ENCODE measurements at regions not wholly inside any gene's neighbourhood (a gene's known extent, or its start where the extent isn't known, plus 50 kb on each side); places are given as distances from the start of the nearest gene placed in this dataset.
"Not testable (repeated sequence)": the region's sequence is repeated elsewhere in the genome, so short reads cannot be mapped to it uniquely, and the experiment has no call there.

GRCh38 chr17:53016085-53016484 is 806.6 kb upstream of the KIF2B start:
- no peak for DNase-seq

DNA sequence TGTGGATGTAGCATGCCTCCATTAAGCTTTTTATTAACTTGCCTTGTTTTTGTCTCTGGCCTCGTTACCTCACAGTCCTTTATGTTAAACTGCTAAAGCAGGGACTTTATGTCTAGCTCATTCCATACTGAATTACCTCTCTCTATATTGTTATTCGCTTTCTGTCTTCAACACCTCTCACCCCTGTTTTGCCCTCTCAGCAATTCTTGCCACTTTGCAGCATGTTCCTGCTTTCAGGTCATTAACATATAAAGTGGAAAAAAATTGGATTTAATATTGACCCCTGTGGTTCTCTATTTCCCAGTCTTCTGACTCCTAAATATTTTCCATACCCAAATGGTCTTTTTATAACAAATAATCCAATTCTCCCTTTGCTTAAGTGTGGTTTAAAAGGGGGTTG is 810.4 kb upstream of the KIF2B start:
- DNase-seq, result no peak

- DNase-seq, result no peak
Measured at GRCh38 chr17:53006006-53006405, 816.7 kb upstream of the KIF2B start.

- no peak for DNase-seq
Measured at GRCh38 chr17:53004902-53005301, 817.8 kb upstream of the KIF2B start.

- no peak for DNase-seq
Measured at GRCh38 chr17:52995881-52996280, 826.8 kb upstream of the KIF2B start.

GRCh38 chr17:52995147-52995546 is 827.6 kb upstream of the KIF2B start:
- DNase-seq, result no peak

- DNase-seq, result no peak
Measured at GRCh38 chr17:52986056-52986662, 827.6 kb upstream of the CA10 start.

- no peak for DNase-seq
Measured at GRCh38 chr17:52982331-52982730, 823.8 kb upstream of the CA10 start.

DNA sequence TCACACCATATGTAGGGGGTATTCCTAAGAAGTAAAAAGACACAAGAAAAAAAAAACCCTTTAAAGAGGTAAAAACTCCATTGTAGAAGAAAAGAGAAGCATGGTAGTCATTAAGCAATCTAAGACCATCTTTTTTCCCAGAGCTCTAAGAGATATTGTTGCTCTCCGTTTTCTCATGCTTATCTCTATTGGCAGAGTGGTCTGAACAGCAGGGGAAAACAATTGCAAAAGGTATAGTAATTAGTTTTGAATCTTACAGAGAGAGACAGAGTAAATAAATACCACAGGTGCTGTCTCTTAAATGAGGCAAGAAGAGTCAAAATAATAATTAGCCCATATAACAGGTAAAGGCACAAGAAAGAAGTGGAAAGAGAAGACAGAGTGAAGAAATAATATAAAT is 821.4 kb upstream of the CA10 start:
- DNase-seq, result no peak

DNA sequence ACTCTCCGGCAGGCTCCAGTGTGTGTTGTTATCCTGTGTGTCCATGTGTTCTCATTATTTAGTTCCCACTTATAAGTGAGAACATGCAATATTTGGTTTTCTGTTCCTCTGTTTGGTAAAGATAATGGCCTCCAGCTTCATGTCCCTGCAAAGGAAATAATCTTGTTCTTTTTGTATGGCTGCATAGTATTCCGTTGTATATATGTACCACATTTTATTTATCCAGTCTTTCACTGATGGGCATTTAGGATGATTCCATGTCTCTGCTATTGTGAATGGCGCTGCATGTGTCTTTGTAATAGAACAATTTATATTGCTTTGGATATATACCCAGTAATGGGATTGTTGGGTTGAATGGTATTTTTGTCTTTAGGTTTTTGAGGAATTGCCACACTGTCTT is 807.3 kb upstream of the CA10 start:
- no peak for DNase-seq

GRCh38 chr17:52961751-52962150 is 803.2 kb upstream of the CA10 start:
- DNase-seq, result not testable (repeated sequence)

DNA sequence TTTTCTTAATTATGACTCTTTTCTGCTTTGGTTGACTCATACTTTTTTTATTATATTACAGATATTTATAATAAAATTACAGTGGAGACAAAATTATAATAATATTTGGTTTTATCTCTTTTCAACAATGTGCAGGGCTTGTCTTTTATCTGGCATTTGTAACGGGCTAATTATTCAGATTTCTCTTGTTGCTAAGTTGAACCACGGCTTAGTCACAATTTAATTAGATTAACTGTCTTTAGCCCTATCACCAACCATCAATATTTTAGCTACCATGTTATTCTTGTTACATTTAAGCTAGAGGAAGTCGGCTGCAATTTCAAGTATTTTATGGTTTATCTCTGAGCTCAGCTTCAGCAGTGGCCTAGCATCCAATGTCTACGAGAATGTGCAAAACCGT is 798.9 kb upstream of the CA10 start:
- DNase-seq, result no peak

GRCh38 chr17:52947418-52947817 is 788.9 kb upstream of the CA10 start:
- no peak for DNase-seq

DNA sequence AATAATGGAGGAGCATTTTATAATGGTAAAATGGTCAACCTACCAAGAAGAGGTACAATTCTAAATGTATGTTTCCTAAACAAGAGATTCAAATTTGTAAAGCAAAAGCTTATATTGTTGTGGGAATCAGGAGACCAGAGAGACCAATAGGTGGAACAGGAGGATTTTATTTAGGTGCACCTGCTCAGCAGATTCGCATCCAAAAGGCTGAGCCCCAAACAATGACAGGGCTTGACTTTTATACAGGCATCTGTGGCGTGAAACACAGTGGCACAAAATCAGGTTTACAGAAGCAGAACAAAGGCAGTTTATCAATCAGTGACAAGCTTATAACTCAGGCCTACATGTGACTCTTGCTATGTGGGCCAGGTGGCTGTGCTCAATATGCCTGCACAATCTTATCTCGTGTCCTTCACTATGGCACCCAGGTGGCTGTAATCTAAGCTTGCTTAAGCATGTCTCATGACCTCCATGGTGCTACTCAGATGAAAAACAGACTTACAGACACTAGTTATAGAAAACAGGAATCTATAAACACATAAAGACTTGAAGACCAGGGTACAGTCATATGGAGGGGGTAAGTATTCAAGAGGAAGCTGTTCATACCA is 780.2 kb upstream of the CA10 start:
- no peak for DNase-seq

DNA sequence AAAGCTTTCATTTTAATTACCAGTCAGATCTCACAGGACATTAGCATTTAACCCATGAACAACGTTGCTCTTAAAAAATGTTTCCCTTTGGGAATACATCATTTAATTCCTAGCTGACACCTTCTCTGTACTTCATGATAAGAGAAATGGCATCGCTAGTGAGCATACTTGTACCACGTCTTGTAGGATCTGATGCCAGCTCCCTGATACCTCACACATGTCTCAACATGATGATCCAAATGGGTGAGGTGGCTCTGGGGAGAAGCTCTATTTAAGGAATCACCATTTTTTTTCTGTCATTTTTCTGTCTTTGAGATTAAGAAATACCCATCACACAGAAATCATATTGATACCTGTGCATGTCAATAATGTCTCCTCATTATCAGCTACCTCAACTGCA is 772.1 kb upstream of the CA10 start:
- DNase-seq, result no peak

GRCh38 chr17:52930145-52930544 is 771.6 kb upstream of the CA10 start:
- DNase-seq, result no peak

DNA sequence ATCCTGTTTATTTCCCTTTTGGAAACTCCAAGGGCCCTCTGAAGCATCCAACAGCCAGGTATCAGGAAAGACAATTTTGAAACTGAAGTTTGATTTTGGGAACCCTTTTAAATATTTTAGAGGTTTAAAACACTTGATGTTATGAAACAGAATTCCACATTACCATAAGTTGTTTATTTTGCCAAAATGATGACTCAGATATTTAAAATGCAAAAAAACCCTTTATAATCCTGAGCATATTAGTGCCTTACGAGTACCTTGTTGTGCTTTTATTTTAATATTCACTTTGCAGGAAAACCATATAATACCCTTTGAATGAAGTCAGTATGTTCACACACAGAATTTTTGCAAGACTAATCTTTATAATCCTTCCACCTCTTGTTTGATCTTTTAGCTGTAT is 765.1 kb upstream of the CA10 start:
- no peak for DNase-seq

DNA sequence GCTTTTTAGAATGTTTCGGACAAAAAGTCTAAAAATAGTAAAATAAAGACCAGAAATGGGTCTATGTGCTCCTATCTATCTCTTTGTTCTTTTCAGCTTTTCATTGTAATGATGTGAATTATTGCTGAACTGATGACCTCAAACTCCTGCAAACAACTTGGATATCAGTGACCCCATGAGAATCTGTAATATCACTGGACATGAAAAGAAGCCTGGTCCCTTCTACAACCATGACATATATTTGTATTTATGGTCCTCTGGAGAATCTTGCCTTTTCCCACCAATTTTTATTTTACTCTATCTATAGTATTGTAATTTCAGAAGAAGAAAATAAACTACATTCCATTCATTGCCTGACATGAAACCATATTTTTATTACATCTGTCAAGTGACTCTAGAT is 740.7 kb upstream of the CA10 start:
- no peak for DNase-seq

- no peak for DNase-seq
Measured at GRCh38 chr17:52895272-52895671, 736.8 kb upstream of the CA10 start.

GRCh38 chr17:52892334-52892733 is 733.8 kb upstream of the CA10 start:
- no peak for DNase-seq

GRCh38 chr17:52885882-52886281 is 727.4 kb upstream of the CA10 start:
- DNase-seq, result no peak

GRCh38 chr17:52883907-52884491 is 725.5 kb upstream of the CA10 start:
- not testable (repeated sequence) for DNase-seq

DNA sequence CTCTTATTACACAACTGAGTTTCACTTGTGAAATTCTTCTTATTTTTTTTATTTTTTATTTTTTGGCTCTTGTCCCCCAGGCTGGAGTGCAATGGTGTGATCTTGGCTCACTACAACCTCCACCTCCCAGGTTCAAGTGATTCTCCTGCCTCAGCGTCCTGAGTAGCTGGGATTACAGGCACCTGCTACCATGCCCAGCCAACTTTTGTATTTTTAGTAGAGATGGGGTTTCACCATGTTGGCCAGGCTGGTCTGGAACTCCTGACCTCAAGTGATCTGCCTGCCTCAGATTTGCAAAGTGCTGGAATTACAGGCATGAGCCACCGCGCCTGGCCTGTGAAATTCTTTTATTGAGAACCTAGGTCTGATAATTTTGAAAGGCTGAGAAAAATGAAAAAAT is 688.3 kb upstream of the CA10 start:
- DNase-seq, result not testable (repeated sequence)

DNA sequence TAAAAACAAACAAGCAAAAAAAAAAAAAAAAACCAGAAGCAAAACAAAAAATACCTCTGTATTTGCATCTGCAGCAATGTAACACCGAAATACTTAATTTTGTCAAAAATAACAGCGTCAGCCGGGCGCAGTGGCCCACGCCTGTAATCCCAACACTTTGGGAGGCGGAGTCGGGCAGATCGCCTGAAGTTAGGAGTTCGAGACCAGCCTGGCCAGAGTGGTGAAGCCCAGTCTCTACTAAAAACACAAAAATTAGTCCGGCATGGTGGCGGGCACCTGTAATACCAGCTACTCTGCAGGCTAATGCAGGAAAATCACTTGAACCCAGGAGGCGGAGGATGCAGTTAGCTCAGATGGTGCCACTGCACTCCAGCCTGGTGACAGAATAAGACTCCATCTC is 683.5 kb upstream of the CA10 start:
- DNase-seq, result no peak

- peak; percentile 2 for DNase-seq
Measured at GRCh38 chr17:52837492-52837891, 679.0 kb upstream of the CA10 start.

All from RPMI8226 (cell line).